ENCODE measurements at regions not wholly inside any gene's neighbourhood (a gene's known extent, or its start where the extent isn't known, plus 50 kb on each side); places are given as distances from the start of the nearest gene placed in this dataset.

DNA sequence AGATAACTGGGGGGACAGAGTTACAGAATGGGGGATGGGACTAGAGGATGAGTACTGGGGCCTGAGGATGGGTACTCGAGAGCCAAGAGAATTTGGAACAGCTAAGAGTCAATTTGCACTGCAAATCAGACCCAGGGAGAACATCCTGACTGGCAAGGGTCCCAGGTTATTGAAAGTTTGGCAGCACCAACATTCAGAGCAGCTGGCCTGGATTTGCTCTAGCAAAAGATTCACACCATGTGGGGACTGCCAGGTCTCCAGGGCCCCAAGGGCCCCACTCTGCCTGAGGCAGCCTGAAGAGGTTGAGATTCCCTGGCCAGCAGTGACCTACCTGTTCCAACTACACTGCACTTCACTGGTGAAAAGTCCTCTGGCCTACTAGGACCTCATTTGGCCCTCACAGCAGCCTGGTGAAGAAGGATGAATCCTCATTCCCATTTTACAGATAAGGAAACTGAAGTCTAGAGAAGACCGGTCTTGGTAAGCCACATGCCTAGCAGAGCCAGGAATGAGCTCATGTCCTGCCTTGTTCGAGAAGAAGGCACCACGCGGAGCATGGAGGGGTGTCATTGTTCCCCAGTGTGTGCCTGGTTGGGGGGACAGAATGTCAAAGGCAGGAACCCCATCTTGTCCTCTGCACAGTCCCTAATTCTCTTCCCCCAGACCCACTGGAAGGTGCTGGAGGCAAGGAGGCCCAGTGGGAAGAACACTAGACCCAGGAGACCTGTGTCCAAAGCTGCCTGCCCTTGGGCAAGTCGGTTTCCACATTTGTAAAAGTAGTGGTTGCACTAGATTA is 258.6 kb downstream of the TNS1 start:
- Histone ChIP-seq H3K4me3 (ENCODE audit: low read depth in 2 of 2, low read length in 2 of 2) (no peak overlapping the region), H3K27ac (ENCODE audit: low read length) (no peak overlapping the region), H3K4me1 (ENCODE audit: control insufficient read depth, insufficient read depth, low read length) (no peaks in the 10 kb centered on the region), H3K36me3 (ENCODE audit: control insufficient read depth, insufficient read depth, low read length) (no peaks in the 10 kb centered on the region), H3K27me3 (ENCODE audit: control insufficient read depth, insufficient read depth, low read length) (no peaks in the 10 kb centered on the region), H3K9me3 (ENCODE audit: control insufficient read depth, insufficient read depth, low read depth, low read length) (no peaks in the 10 kb centered on the region)
- DNase-seq (ENCODE audit: low read depth, low spot score) (no peak), ATAC-seq (no peak)
- BruUV-seq (replicated peaks) = no TSS peak
- in situ Hi-C loops (cut with HindIII; ENCODE audit: low pct_unique_long_range_greater_than_20kb, low sequenced_read_pairs) = no loop called here
- intact Hi-C loops (cut with micrococcal nuclease; ENCODE audit: unreplicated experiment) = no loop called here
- CTCF ChIA-PET = no interaction called here
- TF ChIP-seq, protein P1, sequence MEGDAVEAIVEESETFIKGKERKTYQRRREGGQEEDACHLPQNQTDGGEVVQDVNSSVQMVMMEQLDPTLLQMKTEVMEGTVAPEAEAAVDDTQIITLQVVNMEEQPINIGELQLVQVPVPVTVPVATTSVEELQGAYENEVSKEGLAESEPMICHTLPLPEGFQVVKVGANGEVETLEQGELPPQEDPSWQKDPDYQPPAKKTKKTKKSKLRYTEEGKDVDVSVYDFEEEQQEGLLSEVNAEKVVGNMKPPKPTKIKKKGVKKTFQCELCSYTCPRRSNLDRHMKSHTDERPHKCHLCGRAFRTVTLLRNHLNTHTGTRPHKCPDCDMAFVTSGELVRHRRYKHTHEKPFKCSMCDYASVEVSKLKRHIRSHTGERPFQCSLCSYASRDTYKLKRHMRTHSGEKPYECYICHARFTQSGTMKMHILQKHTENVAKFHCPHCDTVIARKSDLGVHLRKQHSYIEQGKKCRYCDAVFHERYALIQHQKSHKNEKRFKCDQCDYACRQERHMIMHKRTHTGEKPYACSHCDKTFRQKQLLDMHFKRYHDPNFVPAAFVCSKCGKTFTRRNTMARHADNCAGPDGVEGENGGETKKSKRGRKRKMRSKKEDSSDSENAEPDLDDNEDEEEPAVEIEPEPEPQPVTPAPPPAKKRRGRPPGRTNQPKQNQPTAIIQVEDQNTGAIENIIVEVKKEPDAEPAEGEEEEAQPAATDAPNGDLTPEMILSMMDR (IDR thresholded peaks at IDR 0.05) = no peak
- TF ChIP-seq, protein P2, sequence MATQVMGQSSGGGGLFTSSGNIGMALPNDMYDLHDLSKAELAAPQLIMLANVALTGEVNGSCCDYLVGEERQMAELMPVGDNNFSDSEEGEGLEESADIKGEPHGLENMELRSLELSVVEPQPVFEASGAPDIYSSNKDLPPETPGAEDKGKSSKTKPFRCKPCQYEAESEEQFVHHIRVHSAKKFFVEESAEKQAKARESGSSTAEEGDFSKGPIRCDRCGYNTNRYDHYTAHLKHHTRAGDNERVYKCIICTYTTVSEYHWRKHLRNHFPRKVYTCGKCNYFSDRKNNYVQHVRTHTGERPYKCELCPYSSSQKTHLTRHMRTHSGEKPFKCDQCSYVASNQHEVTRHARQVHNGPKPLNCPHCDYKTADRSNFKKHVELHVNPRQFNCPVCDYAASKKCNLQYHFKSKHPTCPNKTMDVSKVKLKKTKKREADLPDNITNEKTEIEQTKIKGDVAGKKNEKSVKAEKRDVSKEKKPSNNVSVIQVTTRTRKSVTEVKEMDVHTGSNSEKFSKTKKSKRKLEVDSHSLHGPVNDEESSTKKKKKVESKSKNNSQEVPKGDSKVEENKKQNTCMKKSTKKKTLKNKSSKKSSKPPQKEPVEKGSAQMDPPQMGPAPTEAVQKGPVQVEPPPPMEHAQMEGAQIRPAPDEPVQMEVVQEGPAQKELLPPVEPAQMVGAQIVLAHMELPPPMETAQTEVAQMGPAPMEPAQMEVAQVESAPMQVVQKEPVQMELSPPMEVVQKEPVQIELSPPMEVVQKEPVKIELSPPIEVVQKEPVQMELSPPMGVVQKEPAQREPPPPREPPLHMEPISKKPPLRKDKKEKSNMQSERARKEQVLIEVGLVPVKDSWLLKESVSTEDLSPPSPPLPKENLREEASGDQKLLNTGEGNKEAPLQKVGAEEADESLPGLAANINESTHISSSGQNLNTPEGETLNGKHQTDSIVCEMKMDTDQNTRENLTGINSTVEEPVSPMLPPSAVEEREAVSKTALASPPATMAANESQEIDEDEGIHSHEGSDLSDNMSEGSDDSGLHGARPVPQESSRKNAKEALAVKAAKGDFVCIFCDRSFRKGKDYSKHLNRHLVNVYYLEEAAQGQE (IDR thresholded peaks at IDR 0.05; ENCODE audit: insufficient read depth in 1 of 2, low read depth in 2 of 2, low read length in 1 of 2) = no peak
- TF ChIP-seq TCF7L2 (IDR thresholded peaks at IDR 0.05; ENCODE audit: low read depth, low read length) (no peak), SIN3A (IDR thresholded peaks at IDR 0.05; ENCODE audit: borderline replicate concordance, insufficient read depth, low read depth, low read length) (no peak), POLR2AphosphoS5 (IDR thresholded peaks at IDR 0.05; ENCODE audit: low read depth, low read length) (no peak)
- POLR2A ChIA-PET = no interaction called here

DNA sequence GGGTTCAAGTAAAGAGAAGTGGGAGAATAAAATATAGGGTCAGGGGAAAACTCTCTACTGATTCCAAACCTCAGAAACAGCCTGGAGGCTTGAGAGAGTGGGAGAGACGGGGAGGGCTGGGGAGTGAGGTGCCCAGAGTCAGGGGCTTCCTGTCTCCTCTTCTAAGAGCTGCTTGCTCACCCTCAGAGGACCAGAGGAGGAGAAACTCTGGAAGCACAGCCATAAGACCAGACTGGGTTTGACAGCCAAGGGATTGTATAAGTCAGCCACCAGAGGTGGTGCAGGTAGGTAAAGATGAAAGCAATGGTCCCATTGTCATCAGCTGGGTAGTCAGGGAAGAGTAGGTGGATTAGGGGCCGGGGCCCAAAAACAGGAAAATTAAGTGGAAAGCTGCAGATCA is 259.4 kb downstream of the TNS1 start:
- H3K27me3 ChIP-seq (ENCODE audit: control insufficient read depth, insufficient read depth, low read length) = no peaks in the 10 kb centered on the region
- in situ Hi-C loops (cut with HindIII; ENCODE audit: low pct_unique_long_range_greater_than_20kb, low sequenced_read_pairs) (no loop called here), intact Hi-C loops (cut with micrococcal nuclease; ENCODE audit: unreplicated experiment) (no loop called here)
- DNase-seq (ENCODE audit: low read depth, low spot score) (no peak), ATAC-seq (no peak)
- no TSS peak for BruUV-seq (replicated peaks)
- ChIA-PET POLR2A (no interaction called here), CTCF (no interaction called here)
- H3K27ac ChIP-seq (ENCODE audit: low read length) = no peak overlapping the region
- no peaks in the 10 kb centered on the region for H3K9me3 ChIP-seq (ENCODE audit: control insufficient read depth, insufficient read depth, low read depth, low read length)
- H3K4me3 ChIP-seq (ENCODE audit: low read depth in 2 of 2, low read length in 2 of 2) = no peak overlapping the region
- no peaks in the 10 kb centered on the region for H3K4me1 ChIP-seq (ENCODE audit: control insufficient read depth, insufficient read depth, low read length)
- TF ChIP-seq POLR2AphosphoS5 (IDR thresholded peaks at IDR 0.05; ENCODE audit: low read depth, low read length) = no peak
- TF ChIP-seq, protein P2 (IDR thresholded peaks at IDR 0.05; ENCODE audit: insufficient read depth in 1 of 2, low read depth in 2 of 2, low read length in 1 of 2) = no peak
- H3K36me3 ChIP-seq (ENCODE audit: control insufficient read depth, insufficient read depth, low read length) = no peaks in the 10 kb centered on the region

Data from Panc1 (cell line).